Fibroblast of mammary gland (primary cell): ENCODE measurements at regions not wholly inside any gene's neighbourhood (a gene's known extent, or its start where the extent isn't known, plus 50 kb on each side); places are given as distances from the start of the nearest gene placed in this dataset.

Experiments used
- DNase-seq: peaks from one replicate; pipeline ENCODE4 v3.0.0-alpha.2; 2010; ENCODE audit warnings: low read depth
- H3K4me3 ChIP-seq: 2 replicates; pipeline ENCODE4 v1.5.1; 2011; ENCODE audit warnings: low read depth, mild to moderate bottlenecking, low read length, moderate library complexity; ENCODE audit not compliant: control insufficient read depth
- CTCF ChIP-seq: conservative IDR thresholded peaks from 2 replicates; pipeline ENCODE4 v1.5.1; 2011; ENCODE audit warnings: low read depth, low read length, inconsistent platforms; ENCODE audit not compliant: control insufficient read depth, insufficient read depth

- TF ChIP-seq CTCF: no peak
- no peak for DNase-seq
- H3K4me3 ChIP-seq: no peak overlapping the region
These were observed 445.8 kb upstream of the TBX3 start for GRCh38 chr12:115129727-115130126.

- TF ChIP-seq CTCF: no peak
- H3K4me3 ChIP-seq: no peak overlapping the region
- no peak for DNase-seq
These were observed 437.1 kb upstream of the TBX3 start for GRCh38 chr12:115121053-115121452.

- no peak overlapping the region for H3K4me3 ChIP-seq
- no peak for DNase-seq
- no peak for TF ChIP-seq CTCF
These were observed 434.3 kb upstream of the TBX3 start for GRCh38 chr12:115118177-115118724.

GRCh38 chr12:115114140-115114539 lies 430.2 kb upstream of the TBX3 start:
- no peak for TF ChIP-seq CTCF
- no peak overlapping the region for H3K4me3 ChIP-seq
- DNase-seq: no peak

GRCh38 chr12:115109863-115110262 lies 425.9 kb upstream of the TBX3 start:
- no peak overlapping the region for H3K4me3 ChIP-seq
- no peak for TF ChIP-seq CTCF
- DNase-seq: peak; percentile 18

- TF ChIP-seq CTCF: no peak
- DNase-seq: no peak
- no peak overlapping the region for H3K4me3 ChIP-seq
These were observed 424.4 kb upstream of the TBX3 start for GRCh38 chr12:115108129-115109100.
